Stomach (tissue), 8 donors: ENCODE measurements at regions not wholly inside any gene's neighbourhood (a gene's known extent, or its start where the extent isn't known, plus 50 kb on each side); places are given as distances from the start of the nearest gene placed in this dataset.
A peak's percentile ranks its signal among the peaks of the same experiment; 100 is the strongest.

Source experiments
- DNase-seq, 2 donors: peaks; one replicate each; pipeline versions ENCODE4 v3.0.0 to v3.0.0-alpha.2; 2013 to 2019
- H3K27ac ChIP-seq, 5 donors: fragments of 200-600 bp in 4 of 5; sonication (generic) in 4 of 5; one replicate each; pipeline ENCODE4 v1.5.1; 2013 to 2019; ENCODE audit warnings: mild to moderate bottlenecking in 1 of 5, moderate library complexity in 1 of 5
- H3K27me3 ChIP-seq, 3 donors: fragments of 200-600 bp; sonication (generic); one replicate each; pipeline ENCODE4 v1.5.1; 2017 to 2019; ENCODE audit warnings: mixed run types in 1 of 3
- H3K36me3 ChIP-seq, 4 donors: fragments of 200-600 bp; sonication (generic); 1 replicate in 3 of 4; 2 replicates in 1 of 4; pipeline ENCODE4 v1.5.1; 2016 to 2019
- H3K4me1 ChIP-seq, 4 donors: fragments of 200-600 bp; sonication (generic); one replicate each; pipeline ENCODE4 v1.5.1; 2016 to 2019
- H3K4me3 ChIP-seq, 4 donors: fragments of 200-600 bp; sonication (generic) in 3 of 4; one replicate each; pipeline ENCODE4 v1.5.1; 2016 to 2019; ENCODE audit warnings: mild to moderate bottlenecking in 1 of 4
- H3K9me3 ChIP-seq, 4 donors: fragments of 200-600 bp; sonication (generic); one replicate each; pipeline ENCODE4 v1.5.1; 2016 to 2019
- CTCF ChIP-seq, 7 experiments: fragments of 450-650 bp in 4 of 7; fragments of 200-600 bp in 3 of 7; sonication (generic) in 3 of 7; IDR thresholded peaks; one replicate each; pipeline ENCODE4 v1.5.1; 2016 to 2019; ENCODE audit warnings: antibody characterized with exemption in 7 of 7, control low read depth in 2 of 7, mild to moderate bottlenecking in 1 of 7
- EP300 ChIP-seq: sonication (generic); formaldehyde crosslinking; IDR thresholded peaks from one replicate; pipeline ENCODE4 v1.6.1; 2017; ENCODE audit warnings: antibody characterized with exemption
- POLR2A ChIP-seq, 4 donors: fragments of 450-650 bp; IDR thresholded peaks; one replicate each; pipeline ENCODE4 v1.6.1; 2016; ENCODE audit warnings: antibody characterized with exemption in 4 of 4, control low read depth in 2 of 4, mild to moderate bottlenecking in 1 of 4, moderate library complexity in 1 of 4
- POLR2AphosphoS5 ChIP-seq, 3 donors: sonication (generic); formaldehyde crosslinking; IDR thresholded peaks; one replicate each; pipeline ENCODE4 v1.6.1; 2016; ENCODE audit warnings: antibody characterized with exemption in 3 of 3
- WGBS, 5 donors: extraction: QIAGEN DNeasy Blood & Tissue Kit in 3 of 5; methylation state at CpG; one replicate each; pipeline versions ENCODE4 v1.1.5 to v1.1.7; 2013 to 2018; 5-methylcytosine and 5-hydroxymethylcytosine counted together
- intact Hi-C: fragments of 100-400 bp; cut with DNase I; formaldehyde crosslinking; loops from one replicate; pipeline ENCODE4 v1.15.1; 2023; ENCODE audit warnings: low total_unique reads
- donor health status: healthy with polysubstance abuse.
- donor health status: Bipolar disorder and iron deficiency.
- donor health status: healthy.

- 44 to 68% (median 59%) methylated on average over 3 of the region's 3 CpGs for WGBS, 5 donors
- intact Hi-C loops = no loop called here
Observed at GRCh38 chr11:82676483-82677094, 57.1 kb downstream of the FAM181B start.

DNA sequence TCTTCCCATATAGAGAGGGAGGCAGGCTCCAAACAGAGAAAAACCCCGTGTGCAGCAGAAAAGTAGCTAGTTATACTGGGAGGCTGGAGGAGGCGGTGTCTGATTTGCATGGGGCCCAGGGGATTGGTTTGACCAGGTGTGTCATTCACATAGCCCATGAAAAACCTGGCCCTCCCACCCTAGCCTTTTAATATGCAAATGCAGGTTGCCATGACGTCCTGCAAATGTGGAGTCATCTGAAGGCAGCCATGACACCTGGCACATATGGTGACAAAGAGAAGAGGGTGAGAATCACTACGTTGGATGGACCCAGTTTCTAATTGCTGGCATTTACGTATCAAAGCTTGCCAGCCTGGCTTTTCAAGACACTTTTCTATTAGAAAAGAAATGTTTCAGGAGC lies 57.8 kb downstream of the FAM181B start:
- no peaks in the 10 kb centered on the region for H3K27me3 ChIP-seq
- intact Hi-C loops = no loop called here
- H3K4me1 ChIP-seq = no peaks in the 10 kb centered on the region
- no peaks in the 10 kb centered on the region for H3K9me3 ChIP-seq
- H3K36me3 ChIP-seq = no peaks in the 10 kb centered on the region
- H3K4me3 ChIP-seq = no peak overlapping the region
- H3K27ac ChIP-seq = no peak overlapping the region
- WGBS, 5 donors = 62 to 77% (median 69%) methylated on average over 5 of the region's 5 CpGs
- no peak for TF ChIP-seq CTCF (IDR thresholded peaks at IDR 0.05)
- no peak for TF ChIP-seq POLR2A (IDR thresholded peaks at IDR 0.05)
- TF ChIP-seq EP300 = no peak
- no peak for TF ChIP-seq POLR2AphosphoS5 (IDR thresholded peaks at IDR 0.05)
- no peak for DNase-seq

More at GRCh38 chr11:82676483-82677094, 57.1 kb downstream of the FAM181B start:
- H3K27ac ChIP-seq = no peak overlapping the region
- H3K9me3 ChIP-seq = peaks cover 0 to 2% (median 0%) of the 10 kb centered on the region in 4 donors
- no peak for DNase-seq
- TF ChIP-seq EP300 (no peak), CTCF (IDR thresholded peaks at IDR 0.05) (peak in 2 of 7 experiments; percentile 22 to 34), POLR2A (IDR thresholded peaks at IDR 0.05) (no peak), POLR2AphosphoS5 (IDR thresholded peaks at IDR 0.05) (no peak)
- H3K36me3 ChIP-seq = no peaks in the 10 kb centered on the region
- H3K4me3 ChIP-seq = no peak overlapping the region
- H3K4me1 ChIP-seq = no peaks in the 10 kb centered on the region
- H3K27me3 ChIP-seq = no peaks in the 10 kb centered on the region

- Histone ChIP-seq H3K4me1 (no peaks in the 10 kb centered on the region), H3K27ac (no peak overlapping the region), H3K27me3 (no peaks in the 10 kb centered on the region), H3K9me3 (no peaks in the 10 kb centered on the region), H3K4me3 (no peak overlapping the region), H3K36me3 (no peaks in the 10 kb centered on the region)
- no peak for DNase-seq
- intact Hi-C loops = no loop called here
- 53 to 73% (median 62%) methylated on average over 3 of the region's 3 CpGs for WGBS, 5 donors
- TF ChIP-seq EP300 (no peak), CTCF (IDR thresholded peaks at IDR 0.05) (no peak), POLR2AphosphoS5 (IDR thresholded peaks at IDR 0.05) (no peak), POLR2A (IDR thresholded peaks at IDR 0.05) (no peak)
Observed at GRCh38 chr11:82673631-82674030, 60.0 kb downstream of the FAM181B start.

- Histone ChIP-seq H3K9me3 (no peaks in the 10 kb centered on the region), H3K27ac (no peak overlapping the region), H3K27me3 (no peaks in the 10 kb centered on the region), H3K4me3 (no peak overlapping the region), H3K4me1 (no peaks in the 10 kb centered on the region), H3K36me3 (no peaks in the 10 kb centered on the region)
- TF ChIP-seq EP300 = no peak
- no peak for TF ChIP-seq CTCF (IDR thresholded peaks at IDR 0.05)
- no peak for TF ChIP-seq POLR2A (IDR thresholded peaks at IDR 0.05)
- TF ChIP-seq POLR2AphosphoS5 (IDR thresholded peaks at IDR 0.05) = no peak
- intact Hi-C loops = no loop called here
- no peak for DNase-seq
- WGBS, 5 donors = 83 to 91% (median 88%) methylated on average over 1 of the region's 1 CpG
Observed at GRCh38 chr11:82671451-82671850, 62.2 kb downstream of the FAM181B start.
